Psoas muscle (tissue), 7 donors: ENCODE measurements at regions not wholly inside any gene's neighbourhood (a gene's known extent, or its start where the extent isn't known, plus 50 kb on each side); places are given as distances from the start of the nearest gene placed in this dataset.

Source experiments
- ATAC-seq, 4 donors: fragments of 200-7000 bp; cut with Tn5 transposase; one replicate each; pipeline ENCODE4 v1.9.1; 2020; ENCODE audit warnings: moderate library complexity in 3 of 4, mild to moderate bottlenecking in 2 of 4
- DNase-seq, 2 donors: peaks; one replicate each; pipeline ENCODE4 v3.0.0-alpha.2; 2020
- H3K27ac ChIP-seq: fragments of 200-600 bp; one replicate; pipeline ENCODE4 v1.8.0; 2022
- H3K27me3 ChIP-seq, 3 donors: fragments of 200-600 bp in 1 of 3; one replicate each; pipeline versions ENCODE4 v1.6.1 to v1.8.0; 2013 to 2022; ENCODE audit warnings: low read length in 2 of 3, mild to moderate bottlenecking in 2 of 3, moderate library complexity in 1 of 3; ENCODE audit not compliant: insufficient read depth in 3 of 3
- H3K36me3 ChIP-seq, 2 donors: fragments of 200-600 bp in 1 of 2; one replicate each; pipeline versions ENCODE4 v1.6.1 to v1.8.0; 2013 to 2022; ENCODE audit warnings: low read depth in 1 of 2, mild to moderate bottlenecking in 1 of 2, moderate library complexity in 1 of 2; ENCODE audit not compliant: insufficient read depth in 1 of 2
- H3K4me1 ChIP-seq: fragments of 200-600 bp; one replicate; pipeline ENCODE4 v1.8.0; 2022
- H3K4me3 ChIP-seq: fragments of 200-600 bp; one replicate; pipeline ENCODE4 v1.8.0; 2022; ENCODE audit warnings: mild to moderate bottlenecking
- H3K9me3 ChIP-seq: fragments of 200-600 bp; one replicate; pipeline ENCODE4 v1.8.0; 2022
- WGBS, 3 donors: extraction: QIAGEN DNeasy Blood & Tissue Kit; methylation state at CpG; one replicate each; pipeline versions ENCODE4 v1.1.6 to v1.1.7; 2013; 5-methylcytosine and 5-hydroxymethylcytosine counted together
- intact Hi-C, 2 donors: fragments of 100-400 bp; cut with DNase I; formaldehyde crosslinking; loops; one replicate each; pipeline versions ENCODE4 v1.11.0 to v1.14.2; 2022
- TF ChIP-seq, protein P1 (sequence below): fragments of 200-600 bp; IDR thresholded peaks from one replicate; pipeline ENCODE4 v1.8.0; 2022; ENCODE audit warnings: antibody characterized with exemption
- donor health status: healthy with polysubstance abuse.
- donor health status: DM: no; HTN: no; CAD: no; lungs with moderate emphysema.
- donor health status: Bipolar disorder and iron deficiency.
- donor health status: healthy.
- donor health status: DM: yes; HTN: yes; CAD: no.
- donor health status: DM: no; HTN: no; CAD: no.
- donor health status: DM: yes; HTN: yes; CAD: no.

- WGBS, 3 donors, result 89 to 90% (median 90%) methylated on average over 7 of the region's 7 CpGs
- intact Hi-C loops, result no loop called here
Measured at GRCh38 chr10:3325954-3326750, 153.6 kb upstream of the PITRM1 start.

GRCh38 chr10:3324612-3325038 lies 152.0 kb upstream of the PITRM1 start:
- no peaks in the 10 kb centered on the region for H3K4me1 ChIP-seq
- no peak overlapping the region for H3K4me3 ChIP-seq
- no peaks in the 10 kb centered on the region for H3K27me3 ChIP-seq
- TF ChIP-seq, protein P1, sequence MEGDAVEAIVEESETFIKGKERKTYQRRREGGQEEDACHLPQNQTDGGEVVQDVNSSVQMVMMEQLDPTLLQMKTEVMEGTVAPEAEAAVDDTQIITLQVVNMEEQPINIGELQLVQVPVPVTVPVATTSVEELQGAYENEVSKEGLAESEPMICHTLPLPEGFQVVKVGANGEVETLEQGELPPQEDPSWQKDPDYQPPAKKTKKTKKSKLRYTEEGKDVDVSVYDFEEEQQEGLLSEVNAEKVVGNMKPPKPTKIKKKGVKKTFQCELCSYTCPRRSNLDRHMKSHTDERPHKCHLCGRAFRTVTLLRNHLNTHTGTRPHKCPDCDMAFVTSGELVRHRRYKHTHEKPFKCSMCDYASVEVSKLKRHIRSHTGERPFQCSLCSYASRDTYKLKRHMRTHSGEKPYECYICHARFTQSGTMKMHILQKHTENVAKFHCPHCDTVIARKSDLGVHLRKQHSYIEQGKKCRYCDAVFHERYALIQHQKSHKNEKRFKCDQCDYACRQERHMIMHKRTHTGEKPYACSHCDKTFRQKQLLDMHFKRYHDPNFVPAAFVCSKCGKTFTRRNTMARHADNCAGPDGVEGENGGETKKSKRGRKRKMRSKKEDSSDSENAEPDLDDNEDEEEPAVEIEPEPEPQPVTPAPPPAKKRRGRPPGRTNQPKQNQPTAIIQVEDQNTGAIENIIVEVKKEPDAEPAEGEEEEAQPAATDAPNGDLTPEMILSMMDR, result no peak
- 78 to 87% (median 79%) methylated on average over 8 of the region's 8 CpGs for WGBS, 3 donors
- no peak overlapping the region for H3K27ac ChIP-seq
- intact Hi-C loops, result no loop called here
- H3K36me3 ChIP-seq, result no peaks in the 10 kb centered on the region
- DNase-seq (no peak), ATAC-seq (no peak)
- H3K9me3 ChIP-seq, result no peaks in the 10 kb centered on the region

More at GRCh38 chr10:3325954-3326750, 153.6 kb upstream of the PITRM1 start:
- TF ChIP-seq, protein P1, result no peak
- DNase-seq (no peak), ATAC-seq (no peak)
- Histone ChIP-seq H3K27ac (no peak overlapping the region), H3K4me3 (no peak overlapping the region), H3K27me3 (no peaks in the 10 kb centered on the region), H3K4me1 (no peaks in the 10 kb centered on the region), H3K36me3 (no peaks in the 10 kb centered on the region), H3K9me3 (no peaks in the 10 kb centered on the region)

DNA sequence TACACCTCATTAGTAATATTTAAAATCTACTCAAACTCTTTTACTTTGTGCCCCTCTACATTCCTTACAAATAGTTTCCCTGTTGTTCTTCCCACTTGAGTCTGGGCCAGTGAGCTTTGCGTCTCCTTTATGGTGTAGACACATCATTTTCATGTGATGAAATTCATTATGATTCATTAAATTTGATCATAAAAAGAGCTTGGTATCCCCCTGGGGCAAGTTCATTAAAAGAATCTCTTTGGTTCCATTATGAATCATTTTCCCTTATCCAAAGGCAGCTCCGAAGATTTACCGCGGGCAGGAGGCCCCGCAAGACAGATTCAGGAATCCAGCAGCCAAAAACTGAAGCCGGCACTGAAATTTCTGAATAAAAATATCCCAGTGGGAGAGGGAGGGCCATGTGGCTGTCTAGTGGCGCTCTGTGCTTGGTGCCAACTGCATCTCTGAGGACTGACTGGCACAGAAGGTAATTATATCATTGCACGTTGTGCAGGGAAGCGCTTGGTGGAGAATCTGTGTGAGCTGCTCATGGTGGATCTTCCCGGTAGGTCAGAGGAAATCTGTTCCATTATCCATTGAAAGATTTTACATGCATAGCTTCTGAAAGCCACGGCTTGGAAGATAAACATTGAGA lies 151.4 kb upstream of the PITRM1 start:
- H3K9me3 ChIP-seq, result no peaks in the 10 kb centered on the region
- TF ChIP-seq, protein P1, result no peak
- DNase-seq, result no peak
- no peaks in the 10 kb centered on the region for H3K36me3 ChIP-seq
- no peak overlapping the region for H3K4me3 ChIP-seq
- H3K27ac ChIP-seq, result no peak overlapping the region
- 23 to 52% (median 29%) methylated on average over 11 of the region's 11 CpGs for WGBS, 3 donors
- ATAC-seq, result peak in 2 of 4 donors; percentile 35 to 57
- intact Hi-C loops, result no loop called here
- no peaks in the 10 kb centered on the region for H3K4me1 ChIP-seq
- H3K27me3 ChIP-seq, result no peaks in the 10 kb centered on the region

GRCh38 chr10:3321123-3321522 lies 148.5 kb upstream of the PITRM1 start:
- WGBS, 3 donors, result 78 to 86% (median 81%) methylated on average over 9 of the region's 9 CpGs
- Histone ChIP-seq H3K27me3 (no peaks in the 10 kb centered on the region), H3K9me3 (no peaks in the 10 kb centered on the region), H3K27ac (no peak overlapping the region), H3K4me3 (no peak overlapping the region), H3K36me3 (no peaks in the 10 kb centered on the region), H3K4me1 (no peaks in the 10 kb centered on the region)
- no peak for DNase-seq
- intact Hi-C loops, result no loop called here
- TF ChIP-seq, protein P1, result no peak
- no peak for ATAC-seq
